Endothelial cell (in vitro differentiated cells): ENCODE measurements at regions not wholly inside any gene's neighbourhood (a gene's known extent, or its start where the extent isn't known, plus 50 kb on each side); places are given as distances from the start of the nearest gene placed in this dataset.

Experiments used
- DNase-seq: peaks from one replicate; pipeline ENCODE4 v3.0.0; 2021; ENCODE audit warnings: low spot score
- H3K27ac Mint-ChIP-seq: one replicate; pipeline ENCODE4 v1.8.0; 2021; ENCODE audit warnings: mixed read lengths, inconsistent platforms; ENCODE audit not compliant: unreplicated experiment
- H3K27me3 Mint-ChIP-seq: one replicate; pipeline ENCODE4 v1.8.0; 2021; ENCODE audit warnings: mild to moderate bottlenecking, moderate library complexity, mixed read lengths, inconsistent platforms; ENCODE audit not compliant: unreplicated experiment
- H3K36me3 Mint-ChIP-seq: one replicate; pipeline ENCODE4 v1.8.0; 2021; ENCODE audit warnings: mild to moderate bottlenecking, low read depth, mixed read lengths, inconsistent platforms; ENCODE audit not compliant: unreplicated experiment
- H3K4me1 Mint-ChIP-seq: one replicate; pipeline ENCODE4 v1.8.0; 2021; ENCODE audit warnings: mild to moderate bottlenecking, mixed read lengths, inconsistent platforms; ENCODE audit not compliant: unreplicated experiment
- H3K4me3 Mint-ChIP-seq: one replicate; pipeline ENCODE4 v1.8.0; 2021; ENCODE audit warnings: mild to moderate bottlenecking, mixed read lengths, inconsistent platforms; ENCODE audit not compliant: unreplicated experiment
- H3K9me3 Mint-ChIP-seq: one replicate; pipeline ENCODE4 v1.8.0; 2021; ENCODE audit warnings: mixed read lengths, inconsistent platforms; ENCODE audit not compliant: unreplicated experiment
- TF ChIP-seq, protein P1 (sequence below): fragments of 200-600 bp; sonication (generic); IDR thresholded peaks from one replicate; pipeline ENCODE4 v1.5.0; 2021; ENCODE audit warnings: antibody characterized with exemption; ENCODE audit not compliant: unreplicated experiment

DNA sequence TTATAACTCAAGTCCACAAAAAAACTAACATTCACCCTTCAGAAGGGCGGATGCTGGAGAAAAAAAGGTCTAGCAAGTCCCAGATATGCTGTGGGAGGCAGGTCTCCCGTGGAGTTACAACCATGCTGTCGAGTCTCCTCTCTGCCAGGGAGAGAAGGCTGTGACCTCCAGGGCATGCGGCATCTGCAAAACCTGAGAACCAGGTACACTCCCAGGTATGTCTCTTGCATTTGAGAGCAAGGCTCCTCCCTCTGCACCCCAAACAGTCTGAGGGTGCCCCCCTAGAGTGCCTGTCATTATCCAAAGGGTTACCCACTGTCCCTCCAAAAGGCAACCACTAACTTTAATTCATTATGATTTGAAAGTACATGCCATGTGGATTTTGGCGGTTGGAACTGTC is 134.0 kb downstream of the IRX2 start:
- Mint-ChIP-seq H3K4me1 (no peaks in the 10 kb centered on the region), H3K27me3 (peaks cover 2% of the 10 kb centered on the region), H3K27ac (no peak overlapping the region), H3K9me3 (peaks cover 8% of the 10 kb centered on the region), H3K36me3 (no peaks in the 10 kb centered on the region), H3K4me3 (no peak overlapping the region)
- TF ChIP-seq, protein P1, sequence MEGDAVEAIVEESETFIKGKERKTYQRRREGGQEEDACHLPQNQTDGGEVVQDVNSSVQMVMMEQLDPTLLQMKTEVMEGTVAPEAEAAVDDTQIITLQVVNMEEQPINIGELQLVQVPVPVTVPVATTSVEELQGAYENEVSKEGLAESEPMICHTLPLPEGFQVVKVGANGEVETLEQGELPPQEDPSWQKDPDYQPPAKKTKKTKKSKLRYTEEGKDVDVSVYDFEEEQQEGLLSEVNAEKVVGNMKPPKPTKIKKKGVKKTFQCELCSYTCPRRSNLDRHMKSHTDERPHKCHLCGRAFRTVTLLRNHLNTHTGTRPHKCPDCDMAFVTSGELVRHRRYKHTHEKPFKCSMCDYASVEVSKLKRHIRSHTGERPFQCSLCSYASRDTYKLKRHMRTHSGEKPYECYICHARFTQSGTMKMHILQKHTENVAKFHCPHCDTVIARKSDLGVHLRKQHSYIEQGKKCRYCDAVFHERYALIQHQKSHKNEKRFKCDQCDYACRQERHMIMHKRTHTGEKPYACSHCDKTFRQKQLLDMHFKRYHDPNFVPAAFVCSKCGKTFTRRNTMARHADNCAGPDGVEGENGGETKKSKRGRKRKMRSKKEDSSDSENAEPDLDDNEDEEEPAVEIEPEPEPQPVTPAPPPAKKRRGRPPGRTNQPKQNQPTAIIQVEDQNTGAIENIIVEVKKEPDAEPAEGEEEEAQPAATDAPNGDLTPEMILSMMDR: no peak
- no peak for DNase-seq

DNA sequence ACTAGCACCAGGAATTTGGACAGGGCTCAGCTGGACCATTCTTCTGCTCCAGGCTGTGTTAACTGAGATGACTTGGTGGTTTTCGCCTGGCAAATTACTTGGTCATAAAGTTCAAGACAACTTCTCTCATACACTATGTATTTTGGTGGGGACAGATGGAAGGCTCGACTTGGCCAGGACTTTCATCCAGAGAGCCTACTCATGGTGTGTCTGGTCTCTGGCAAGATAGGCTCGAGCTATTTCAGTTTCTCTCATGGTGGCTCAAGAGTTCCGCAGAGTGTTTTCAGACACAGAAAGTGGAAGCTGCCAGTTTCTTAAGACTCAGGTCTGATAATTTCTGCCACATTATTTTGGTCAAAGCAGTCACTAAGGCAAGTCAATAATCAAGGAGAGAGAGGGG is 135.6 kb downstream of the IRX2 start:
- TF ChIP-seq, protein P1: no peak
- H3K9me3 Mint-ChIP-seq: peaks cover 8% of the 10 kb centered on the region
- no peaks in the 10 kb centered on the region for H3K27me3 Mint-ChIP-seq
- H3K27ac Mint-ChIP-seq: no peak overlapping the region
- no peak for DNase-seq
- no peaks in the 10 kb centered on the region for H3K4me1 Mint-ChIP-seq
- no peak overlapping the region for H3K4me3 Mint-ChIP-seq
- H3K36me3 Mint-ChIP-seq: no peaks in the 10 kb centered on the region

DNA sequence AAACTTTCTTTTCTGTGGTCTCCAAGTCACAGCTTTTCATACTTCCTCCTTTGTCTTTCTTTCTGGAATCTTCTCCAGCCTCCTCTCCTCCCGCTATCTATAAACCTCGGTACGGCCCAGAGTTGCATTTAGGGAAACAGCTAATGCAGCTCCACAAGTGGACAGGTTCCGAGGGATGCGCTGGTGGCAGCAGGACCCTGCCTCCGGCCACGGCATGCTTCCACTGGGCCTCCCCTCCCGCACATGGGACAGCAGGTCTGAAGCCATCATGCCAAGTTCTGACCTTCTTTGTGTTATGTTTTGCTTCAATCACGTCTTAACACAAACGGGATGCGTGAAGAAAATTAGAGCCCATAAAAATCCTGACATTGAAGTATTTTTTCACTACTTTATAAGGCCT is 136.9 kb downstream of the IRX2 start:
- DNase-seq: no peak
- no peak overlapping the region for H3K4me3 Mint-ChIP-seq
- peaks cover 4% of the 10 kb centered on the region for H3K9me3 Mint-ChIP-seq
- TF ChIP-seq, protein P1: no peak
- H3K4me1 Mint-ChIP-seq: no peaks in the 10 kb centered on the region
- H3K27me3 Mint-ChIP-seq: no peaks in the 10 kb centered on the region
- H3K27ac Mint-ChIP-seq: no peak overlapping the region
- H3K36me3 Mint-ChIP-seq: peaks cover 3% of the 10 kb centered on the region

DNA sequence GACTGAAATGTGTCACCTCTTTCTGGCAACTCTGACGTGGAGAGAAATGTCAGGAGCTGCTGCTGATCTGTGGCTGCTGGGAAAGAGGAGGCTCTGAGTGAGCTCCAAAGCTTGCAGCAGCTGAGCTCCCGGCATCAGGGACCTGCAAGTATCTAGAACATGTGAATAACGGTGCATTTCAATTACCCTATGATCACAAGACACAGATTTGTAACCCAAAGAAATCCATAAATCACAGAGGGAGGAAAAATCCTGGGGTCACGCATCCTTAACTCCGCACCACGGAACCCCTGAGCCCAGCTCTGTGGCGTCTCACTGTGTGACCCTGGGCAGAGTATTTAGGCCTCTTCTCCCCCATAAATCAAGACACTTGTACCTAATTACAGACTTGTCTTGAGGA is 139.8 kb downstream of the IRX2 start:
- Mint-ChIP-seq H3K27ac (no peak overlapping the region), H3K4me3 (no peak overlapping the region)

DNA sequence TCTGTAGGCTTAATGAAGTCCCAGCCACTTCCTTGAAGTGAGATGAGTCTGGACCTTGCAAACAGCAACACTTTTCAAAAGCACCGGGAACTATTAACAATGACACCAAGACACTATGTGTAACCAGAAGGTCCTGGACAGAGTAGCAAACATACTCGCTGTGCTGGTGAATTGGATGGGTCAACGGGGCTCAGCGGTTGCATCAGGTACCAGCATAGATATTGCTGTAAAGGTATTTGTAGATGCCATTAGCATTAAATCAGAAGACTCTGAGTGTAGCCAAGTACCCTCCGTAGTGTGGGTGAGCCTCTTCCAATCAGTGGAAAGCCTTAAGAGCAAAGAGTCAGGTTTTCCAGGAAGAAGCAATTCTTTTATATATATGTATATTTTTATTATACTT is 140.5 kb downstream of the IRX2 start:
- peaks cover 6% of the 10 kb centered on the region for H3K9me3 Mint-ChIP-seq
- no peak overlapping the region for H3K4me3 Mint-ChIP-seq
- H3K27me3 Mint-ChIP-seq: no peaks in the 10 kb centered on the region
- no peak overlapping the region for H3K27ac Mint-ChIP-seq
- TF ChIP-seq, protein P1: no peak
- peaks cover 3% of the 10 kb centered on the region for H3K36me3 Mint-ChIP-seq
- no peak for DNase-seq
- H3K4me1 Mint-ChIP-seq: no peaks in the 10 kb centered on the region

More for the DNA sequence above, 139.8 kb downstream of the IRX2 start:
- Mint-ChIP-seq H3K4me1 (no peaks in the 10 kb centered on the region), H3K9me3 (peaks cover 6% of the 10 kb centered on the region), H3K27me3 (no peaks in the 10 kb centered on the region), H3K36me3 (peaks cover 3% of the 10 kb centered on the region)
- DNase-seq: no peak
- TF ChIP-seq, protein P1: no peak
